ENCODE measurements at regions not wholly inside any gene's neighbourhood (a gene's known extent, or its start where the extent isn't known, plus 50 kb on each side); places are given as distances from the start of the nearest gene placed in this dataset.

DNA sequence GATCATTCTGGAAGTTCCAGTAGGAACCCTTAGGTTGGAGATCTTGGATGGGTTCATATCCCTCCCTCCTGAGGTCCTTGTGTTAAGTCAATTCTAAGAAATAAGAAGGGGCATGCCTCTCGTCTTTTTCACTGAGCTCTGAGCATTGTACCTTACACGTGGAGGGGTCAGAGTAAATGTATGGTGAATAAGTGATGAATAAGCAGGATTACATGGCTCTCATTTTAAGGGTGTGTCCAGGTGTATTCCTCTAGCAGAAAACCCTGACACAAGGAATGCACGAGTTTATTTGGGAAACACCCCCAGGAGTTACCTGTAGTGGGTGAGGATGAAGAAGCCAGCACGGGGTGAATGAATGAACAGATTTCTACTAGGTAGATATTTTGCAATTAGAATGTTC lies 400.2 kb downstream of the KIF16B start:
- DNase-seq, result no peak
- Histone ChIP-seq H3K9me3 (ENCODE audit: control insufficient read depth, low read length) (peaks cover 5% of the 10 kb centered on the region), H3K4me1 (ENCODE audit: control insufficient read depth, insufficient read depth, low read depth, low read length) (no peaks in the 10 kb centered on the region), H4K8ac (ENCODE audit: low read length) (no peak overlapping the region), H3K4me2 (ENCODE audit: low read length, poor library complexity, severe bottlenecking) (no peak overlapping the region), H2AK5ac (ENCODE audit: low read length, severe bottlenecking) (no peak overlapping the region), H2BK15ac (ENCODE audit: low read depth, poor library complexity, severe bottlenecking) (no peak overlapping the region), H2BK12ac (ENCODE audit: low read length in 2 of 2) (no peak overlapping the region), H3K4ac (ENCODE audit: low read depth in 1 of 2, low read length in 2 of 2) (no peak overlapping the region), H3K18ac (ENCODE audit: low read depth in 1 of 2, low read length in 2 of 2) (no peak overlapping the region), H2BK120ac (ENCODE audit: low read depth, low read length) (no peak overlapping the region), H3K23ac (ENCODE audit: low read length in 2 of 2) (no peak overlapping the region), H2AFZ (ENCODE audit: low read depth, low read length) (no peak overlapping the region), H2BK5ac (ENCODE audit: low read depth, low read length, poor library complexity, severe bottlenecking) (no peak overlapping the region), H3K27me3 (ENCODE audit: control insufficient read depth in 1 of 2, insufficient read depth in 1 of 2, low read length in 2 of 2) (no peaks in the 10 kb centered on the region), H3K9ac (ENCODE audit: low read length) (no peak overlapping the region), H3K14ac (ENCODE audit: low read length in 2 of 2) (no peak overlapping the region), H4K91ac (ENCODE audit: low read length) (no peak overlapping the region), H3K4me3 (ENCODE audit: insufficient read depth in 1 of 2, low read depth in 1 of 2, low read length in 2 of 2) (no peak overlapping the region), H3K79me1 (replicated peaks; ENCODE audit: low read length, poor library complexity, severe bottlenecking) (no peaks in the 10 kb centered on the region), H3K36me3 (ENCODE audit: control insufficient read depth in 1 of 2, insufficient read depth in 2 of 2, low read depth in 1 of 2, low read length in 2 of 2) (no peaks in the 10 kb centered on the region), H3K27ac (ENCODE audit: low read length, poor library complexity, severe bottlenecking) (no peak overlapping the region)
- 57% methylated on average over 3 of the region's 4 CpGs for WGBS

DNA sequence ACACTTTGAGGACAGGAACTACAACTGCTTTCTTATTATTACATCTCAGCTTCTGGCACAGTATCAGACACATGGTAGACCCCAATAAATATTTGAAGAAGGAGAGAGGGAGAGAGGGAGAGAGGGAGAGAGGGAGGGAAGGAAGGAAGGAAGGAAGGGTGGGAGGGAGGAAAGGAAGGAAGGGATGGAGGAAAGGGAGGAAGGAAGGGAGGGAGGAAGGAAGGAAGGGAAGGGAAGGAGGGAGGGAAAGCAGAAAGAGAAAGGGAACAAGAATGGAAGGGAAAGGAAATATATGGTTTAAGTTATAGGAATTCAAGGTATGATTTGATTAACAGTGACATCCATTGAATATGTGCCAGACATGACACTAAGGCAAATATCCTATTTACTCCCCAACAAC lies 402.1 kb downstream of the KIF16B start:
- Histone ChIP-seq H2BK12ac (ENCODE audit: low read length in 2 of 2) (no peak overlapping the region), H3K79me1 (replicated peaks; ENCODE audit: low read length, poor library complexity, severe bottlenecking) (no peaks in the 10 kb centered on the region), H4K91ac (ENCODE audit: low read length) (no peak overlapping the region), H3K18ac (ENCODE audit: low read depth in 1 of 2, low read length in 2 of 2) (no peak overlapping the region), H3K27ac (ENCODE audit: low read length, poor library complexity, severe bottlenecking) (no peak overlapping the region), H3K27me3 (ENCODE audit: control insufficient read depth in 1 of 2, insufficient read depth in 1 of 2, low read length in 2 of 2) (no peaks in the 10 kb centered on the region), H2BK15ac (ENCODE audit: low read depth, poor library complexity, severe bottlenecking) (no peak overlapping the region), H3K4me1 (ENCODE audit: control insufficient read depth, insufficient read depth, low read depth, low read length) (no peaks in the 10 kb centered on the region), H2AFZ (ENCODE audit: low read depth, low read length) (no peak overlapping the region), H4K8ac (ENCODE audit: low read length) (no peak overlapping the region), H2BK120ac (ENCODE audit: low read depth, low read length) (no peak overlapping the region), H2BK5ac (ENCODE audit: low read depth, low read length, poor library complexity, severe bottlenecking) (no peak overlapping the region), H3K14ac (ENCODE audit: low read length in 2 of 2) (no peak overlapping the region), H3K4me2 (ENCODE audit: low read length, poor library complexity, severe bottlenecking) (no peak overlapping the region), H2AK5ac (ENCODE audit: low read length, severe bottlenecking) (no peak overlapping the region), H3K9me3 (ENCODE audit: control insufficient read depth, low read length) (peaks cover 1% of the 10 kb centered on the region), H3K9ac (ENCODE audit: low read length) (no peak overlapping the region), H3K36me3 (ENCODE audit: control insufficient read depth in 1 of 2, insufficient read depth in 2 of 2, low read depth in 1 of 2, low read length in 2 of 2) (no peaks in the 10 kb centered on the region), H3K4me3 (ENCODE audit: insufficient read depth in 1 of 2, low read depth in 1 of 2, low read length in 2 of 2) (no peak overlapping the region), H3K23ac (ENCODE audit: low read length in 2 of 2) (no peak overlapping the region), H3K4ac (ENCODE audit: low read depth in 1 of 2, low read length in 2 of 2) (no peak overlapping the region)
- no peak for DNase-seq

- H3K4me3 ChIP-seq (ENCODE audit: insufficient read depth in 1 of 2, low read depth in 1 of 2, low read length in 2 of 2), result no peak overlapping the region
- no peak overlapping the region for H2BK15ac ChIP-seq (ENCODE audit: low read depth, poor library complexity, severe bottlenecking)
- H3K4me2 ChIP-seq (ENCODE audit: low read length, poor library complexity, severe bottlenecking), result no peak overlapping the region
- H3K4me1 ChIP-seq (ENCODE audit: control insufficient read depth, insufficient read depth, low read depth, low read length), result no peaks in the 10 kb centered on the region
- no peak overlapping the region for H3K14ac ChIP-seq (ENCODE audit: low read length in 2 of 2)
- H2BK120ac ChIP-seq (ENCODE audit: low read depth, low read length), result no peak overlapping the region
- H3K27me3 ChIP-seq (ENCODE audit: control insufficient read depth in 1 of 2, insufficient read depth in 1 of 2, low read length in 2 of 2), result no peaks in the 10 kb centered on the region
- no peak overlapping the region for H3K23ac ChIP-seq (ENCODE audit: low read length in 2 of 2)
- no peak overlapping the region for H3K27ac ChIP-seq (ENCODE audit: low read length, poor library complexity, severe bottlenecking)
- no peak overlapping the region for H3K4ac ChIP-seq (ENCODE audit: low read depth in 1 of 2, low read length in 2 of 2)
- no peak overlapping the region for H2BK5ac ChIP-seq (ENCODE audit: low read depth, low read length, poor library complexity, severe bottlenecking)
- H3K9me3 ChIP-seq (ENCODE audit: control insufficient read depth, low read length), result no peaks in the 10 kb centered on the region
- H2BK12ac ChIP-seq (ENCODE audit: low read length in 2 of 2), result no peak overlapping the region
- H3K18ac ChIP-seq (ENCODE audit: low read depth in 1 of 2, low read length in 2 of 2), result no peak overlapping the region
- H3K9ac ChIP-seq (ENCODE audit: low read length), result no peak overlapping the region
- H2AK5ac ChIP-seq (ENCODE audit: low read length, severe bottlenecking), result no peak overlapping the region
- 60% methylated on average over 7 of the region's 7 CpGs for WGBS
- H4K91ac ChIP-seq (ENCODE audit: low read length), result no peak overlapping the region
- H4K8ac ChIP-seq (ENCODE audit: low read length), result no peak overlapping the region
- H3K79me1 ChIP-seq (replicated peaks; ENCODE audit: low read length, poor library complexity, severe bottlenecking), result no peaks in the 10 kb centered on the region
- H3K36me3 ChIP-seq (ENCODE audit: control insufficient read depth in 1 of 2, insufficient read depth in 2 of 2, low read depth in 1 of 2, low read length in 2 of 2), result no peaks in the 10 kb centered on the region
- no peak overlapping the region for H2AFZ ChIP-seq (ENCODE audit: low read depth, low read length)
- no peak for DNase-seq
Measured at GRCh38 chr20:16170406-16170971, 402.8 kb downstream of the KIF16B start.

- no peak for DNase-seq
- no peak overlapping the region for H2BK15ac ChIP-seq (ENCODE audit: low read depth, poor library complexity, severe bottlenecking)
- no peak overlapping the region for H3K23ac ChIP-seq (ENCODE audit: low read length in 2 of 2)
- H2BK5ac ChIP-seq (ENCODE audit: low read depth, low read length, poor library complexity, severe bottlenecking), result no peak overlapping the region
- H3K4me3 ChIP-seq (ENCODE audit: insufficient read depth in 1 of 2, low read depth in 1 of 2, low read length in 2 of 2), result no peak overlapping the region
- no peak overlapping the region for H4K91ac ChIP-seq (ENCODE audit: low read length)
- 98% methylated on average over 2 of the region's 2 CpGs for WGBS
- H3K79me1 ChIP-seq (replicated peaks; ENCODE audit: low read length, poor library complexity, severe bottlenecking), result no peaks in the 10 kb centered on the region
- H2AFZ ChIP-seq (ENCODE audit: low read depth, low read length), result no peak overlapping the region
- no peak overlapping the region for H3K9ac ChIP-seq (ENCODE audit: low read length)
- no peak overlapping the region for H3K18ac ChIP-seq (ENCODE audit: low read depth in 1 of 2, low read length in 2 of 2)
- no peak overlapping the region for H2BK12ac ChIP-seq (ENCODE audit: low read length in 2 of 2)
- H2AK5ac ChIP-seq (ENCODE audit: low read length, severe bottlenecking), result no peak overlapping the region
- no peak overlapping the region for H3K4ac ChIP-seq (ENCODE audit: low read depth in 1 of 2, low read length in 2 of 2)
- no peak overlapping the region for H3K4me2 ChIP-seq (ENCODE audit: low read length, poor library complexity, severe bottlenecking)
- H3K4me1 ChIP-seq (ENCODE audit: control insufficient read depth, insufficient read depth, low read depth, low read length), result no peaks in the 10 kb centered on the region
- no peak overlapping the region for H4K8ac ChIP-seq (ENCODE audit: low read length)
- no peak overlapping the region for H3K27ac ChIP-seq (ENCODE audit: low read length, poor library complexity, severe bottlenecking)
- no peaks in the 10 kb centered on the region for H3K36me3 ChIP-seq (ENCODE audit: control insufficient read depth in 1 of 2, insufficient read depth in 2 of 2, low read depth in 1 of 2, low read length in 2 of 2)
- H3K14ac ChIP-seq (ENCODE audit: low read length in 2 of 2), result no peak overlapping the region
- no peaks in the 10 kb centered on the region for H3K27me3 ChIP-seq (ENCODE audit: control insufficient read depth in 1 of 2, insufficient read depth in 1 of 2, low read length in 2 of 2)
- H3K9me3 ChIP-seq (ENCODE audit: control insufficient read depth, low read length), result no peaks in the 10 kb centered on the region
- H2BK120ac ChIP-seq (ENCODE audit: low read depth, low read length), result no peak overlapping the region
Measured at GRCh38 chr20:16167423-16168130, 405.7 kb downstream of the KIF16B start.

Measured in mesenchymal stem cell (in vitro differentiated cells and primary cell).